ENCODE measurements at regions not wholly inside any gene's neighbourhood (a gene's known extent, or its start where the extent isn't known, plus 50 kb on each side); places are given as distances from the start of the nearest gene placed in this dataset.
A peak's percentile ranks its signal among the peaks of the same experiment; 100 is the strongest.

GRCh38 chr20:52619671-52620070, 352.5 kb upstream of the TSHZ2 start:
- DNase-seq, result peak; percentile 11

- DNase-seq, result no peak
Observed at GRCh38 chr20:52619101-52619500, 353.1 kb upstream of the TSHZ2 start.

GRCh38 chr20:52616629-52617028, 355.5 kb upstream of the TSHZ2 start:
- DNase-seq, result no peak

GRCh38 chr20:52614051-52614863, 357.9 kb upstream of the TSHZ2 start:
- DNase-seq, result no peak

- peak; percentile 67 for DNase-seq
Observed at GRCh38 chr20:52612046-52612632, 360.0 kb upstream of the TSHZ2 start.

- DNase-seq, result no peak
Observed at GRCh38 chr20:52610749-52611148, 361.4 kb upstream of the TSHZ2 start.

- DNase-seq, result no peak
Observed at GRCh38 chr20:52601295-52601971, 370.7 kb upstream of the TSHZ2 start.

GRCh38 chr20:52596256-52596655, 375.9 kb upstream of the TSHZ2 start:
- no peak for DNase-seq

- DNase-seq, result peak; percentile 89
Observed at GRCh38 chr20:52595518-52595917, 376.6 kb upstream of the TSHZ2 start.

- DNase-seq, result no peak
Observed at GRCh38 chr20:52593654-52594053, 378.5 kb upstream of the TSHZ2 start.

GRCh38 chr20:52592567-52592966, 379.6 kb upstream of the TSHZ2 start:
- DNase-seq, result no peak

GRCh38 chr20:52590100-52590499, 382.1 kb upstream of the TSHZ2 start:
- DNase-seq, result no peak

GRCh38 chr20:52589251-52589812, 382.8 kb upstream of the TSHZ2 start:
- no peak for DNase-seq

GRCh38 chr20:52586660-52587059, 385.5 kb upstream of the TSHZ2 start:
- no peak for DNase-seq

GRCh38 chr20:52585333-52585732, 386.8 kb upstream of the TSHZ2 start:
- no peak for DNase-seq

GRCh38 chr20:52578559-52578958, 387.0 kb upstream of the ZFP64 start:
- no peak for DNase-seq

- DNase-seq, result no peak
Observed at GRCh38 chr20:52577696-52578095, 386.1 kb upstream of the ZFP64 start.

- peak; percentile 90 for DNase-seq
Observed at GRCh38 chr20:52572687-52573086, 381.1 kb upstream of the ZFP64 start.

GRCh38 chr20:52569201-52569600, 377.6 kb upstream of the ZFP64 start:
- no peak for DNase-seq

- DNase-seq, result no peak
Observed at GRCh38 chr20:52565614-52566013, 374.0 kb upstream of the ZFP64 start.

- no peak for DNase-seq
Observed at GRCh38 chr20:52564594-52564993, 373.0 kb upstream of the ZFP64 start.

- DNase-seq, result no peak
Observed at GRCh38 chr20:52552181-52552872, 360.7 kb upstream of the ZFP64 start.

GRCh38 chr20:52542131-52542530, 350.6 kb upstream of the ZFP64 start:
- no peak for DNase-seq
